OCI-LY3 (cell line): ENCODE measurements at regions not wholly inside any gene's neighbourhood (a gene's known extent, or its start where the extent isn't known, plus 50 kb on each side); places are given as distances from the start of the nearest gene placed in this dataset.

Experiments used
- H2AFZ ChIP-seq: fragments of 200-600, 300-600 bp; shearing (Covaris generic); 2 replicates; pipeline ENCODE4 v1.6.0; 2014; ENCODE audit warnings: antibody characterized with exemption, low read depth, low read length
- H3K27ac ChIP-seq: fragments of 200-600, 300-600 bp; sonication (generic); 2 replicates; pipeline ENCODE4 v1.5.1; 2014; ENCODE audit warnings: mild to moderate bottlenecking, low read length, moderate library complexity, mixed read lengths
- H3K27me3 ChIP-seq: fragments of 200-600, 300-600 bp; sonication (generic); 2 replicates; pipeline ENCODE4 v1.6.1; 2014; ENCODE audit warnings: low read depth, low read length, mixed read lengths
- H3K36me3 ChIP-seq: fragments of 200-600, 300-600 bp; sonication (generic); replicated peaks from 2 replicates; pipeline ENCODE3; 2014; ENCODE audit warnings: low read depth, low read length, mixed read lengths
- H3K4me1 ChIP-seq: fragments of 300-600, 200-600 bp; sonication (generic); 2 replicates; pipeline ENCODE4 v1.6.1; 2014; ENCODE audit warnings: low read length, mixed read lengths
- H3K4me2 ChIP-seq: fragments of 200-600, 300-600 bp; sonication (generic); 2 replicates; pipeline ENCODE4 v1.6.1; 2014; ENCODE audit warnings: low read length, mixed read lengths
- H3K4me3 ChIP-seq: fragments of 300-600, 200-600 bp; sonication (generic); 2 replicates; pipeline ENCODE4 v1.5.1; 2014; ENCODE audit warnings: antibody characterized with exemption, mild to moderate bottlenecking, low read length, moderate library complexity
- H3K79me2 ChIP-seq: fragments of 300-600, 200-600 bp; shearing (Covaris generic); 2 replicates; pipeline ENCODE4 v1.6.1; 2014; ENCODE audit warnings: mild to moderate bottlenecking, low read length, mixed read lengths
- H3K9ac ChIP-seq: fragments of 300-600, 200-600 bp; shearing (Covaris generic); 2 replicates; pipeline ENCODE4 v1.6.0; 2014; ENCODE audit warnings: mild to moderate bottlenecking, low read length, moderate library complexity
- H3K9me3 ChIP-seq: fragments of 200-600, 300-600 bp; shearing (Covaris generic); 2 replicates; pipeline ENCODE4 v1.6.1; 2014; ENCODE audit warnings: low read length, mixed read lengths; ENCODE audit not compliant: insufficient read depth
- H4K20me1 ChIP-seq: fragments of 200-600, 300-600 bp; sonication (generic); 2 replicates; pipeline ENCODE4 v1.6.1; 2016; ENCODE audit warnings: low read length, mixed read lengths; ENCODE audit not compliant: insufficient read depth
- CTCF ChIP-seq: fragments of 200-600, 300-600 bp; sonication (generic); IDR thresholded peaks from 2 replicates; pipeline ENCODE4 v1.5.1; 2014; ENCODE audit warnings: antibody characterized with exemption, low read length, low read depth
- EZH2phosphoT487 ChIP-seq: fragments of 200-600 bp; shearing (Covaris generic); IDR thresholded peaks from 2 replicates; pipeline ENCODE4 v1.6.1; 2018; ENCODE audit warnings: antibody characterized with exemption, mixed run types, low read depth

GRCh38 chr6:134610411-134610810 is 292.5 kb upstream of the SGK1 start:
- no peaks in the 10 kb centered on the region for H3K4me1 ChIP-seq
- H3K27ac ChIP-seq: no peak overlapping the region
- no peak overlapping the region for H3K9ac ChIP-seq
- no peaks in the 10 kb centered on the region for H3K79me2 ChIP-seq
- no peaks in the 10 kb centered on the region for H4K20me1 ChIP-seq
- no peaks in the 10 kb centered on the region for H3K9me3 ChIP-seq
- H2AFZ ChIP-seq: no peak overlapping the region
- no peak for TF ChIP-seq EZH2phosphoT487
- no peak for TF ChIP-seq CTCF
- H3K27me3 ChIP-seq: no peaks in the 10 kb centered on the region
- H3K36me3 ChIP-seq: no peaks in the 10 kb centered on the region
- H3K4me2 ChIP-seq: no peak overlapping the region
- H3K4me3 ChIP-seq: no peak overlapping the region

- TF ChIP-seq EZH2phosphoT487: no peak
- H3K27ac ChIP-seq: no peak overlapping the region
- no peak overlapping the region for H3K9ac ChIP-seq
- no peaks in the 10 kb centered on the region for H3K27me3 ChIP-seq
- no peaks in the 10 kb centered on the region for H3K36me3 ChIP-seq
- H3K4me3 ChIP-seq: no peak overlapping the region
- H3K4me1 ChIP-seq: no peaks in the 10 kb centered on the region
- no peak overlapping the region for H2AFZ ChIP-seq
- H4K20me1 ChIP-seq: no peaks in the 10 kb centered on the region
- no peak overlapping the region for H3K4me2 ChIP-seq
- no peaks in the 10 kb centered on the region for H3K79me2 ChIP-seq
- no peaks in the 10 kb centered on the region for H3K9me3 ChIP-seq
Observed at GRCh38 chr6:134609716-134610261, 291.9 kb upstream of the SGK1 start.

GRCh38 chr6:134607411-134607810 is 289.5 kb upstream of the SGK1 start:
- TF ChIP-seq EZH2phosphoT487: no peak
- TF ChIP-seq CTCF: no peak

GRCh38 chr6:134605034-134605433 is 287.1 kb upstream of the SGK1 start:
- Histone ChIP-seq H3K79me2 (no peaks in the 10 kb centered on the region), H2AFZ (no peak overlapping the region), H3K27me3 (no peaks in the 10 kb centered on the region), H3K27ac (no peak overlapping the region), H3K36me3 (no peaks in the 10 kb centered on the region), H3K4me3 (no peak overlapping the region), H3K4me1 (no peaks in the 10 kb centered on the region), H4K20me1 (no peaks in the 10 kb centered on the region), H3K9me3 (no peaks in the 10 kb centered on the region), H3K4me2 (no peak overlapping the region), H3K9ac (no peak overlapping the region)
- TF ChIP-seq EZH2phosphoT487 (no peak), CTCF (no peak)

More at GRCh38 chr6:134607411-134607810, 289.5 kb upstream of the SGK1 start:
- Histone ChIP-seq H3K36me3 (no peaks in the 10 kb centered on the region), H3K79me2 (no peaks in the 10 kb centered on the region), H3K9me3 (no peaks in the 10 kb centered on the region), H3K4me3 (no peak overlapping the region), H3K4me1 (no peaks in the 10 kb centered on the region), H3K4me2 (no peak overlapping the region), H3K27ac (no peak overlapping the region), H2AFZ (no peak overlapping the region), H3K27me3 (no peaks in the 10 kb centered on the region), H3K9ac (no peak overlapping the region), H4K20me1 (no peaks in the 10 kb centered on the region)
